ENCODE measurements at regions not wholly inside any gene's neighbourhood (a gene's known extent, or its start where the extent isn't known, plus 50 kb on each side); places are given as distances from the start of the nearest gene placed in this dataset.

- TF ChIP-seq, protein P1, sequence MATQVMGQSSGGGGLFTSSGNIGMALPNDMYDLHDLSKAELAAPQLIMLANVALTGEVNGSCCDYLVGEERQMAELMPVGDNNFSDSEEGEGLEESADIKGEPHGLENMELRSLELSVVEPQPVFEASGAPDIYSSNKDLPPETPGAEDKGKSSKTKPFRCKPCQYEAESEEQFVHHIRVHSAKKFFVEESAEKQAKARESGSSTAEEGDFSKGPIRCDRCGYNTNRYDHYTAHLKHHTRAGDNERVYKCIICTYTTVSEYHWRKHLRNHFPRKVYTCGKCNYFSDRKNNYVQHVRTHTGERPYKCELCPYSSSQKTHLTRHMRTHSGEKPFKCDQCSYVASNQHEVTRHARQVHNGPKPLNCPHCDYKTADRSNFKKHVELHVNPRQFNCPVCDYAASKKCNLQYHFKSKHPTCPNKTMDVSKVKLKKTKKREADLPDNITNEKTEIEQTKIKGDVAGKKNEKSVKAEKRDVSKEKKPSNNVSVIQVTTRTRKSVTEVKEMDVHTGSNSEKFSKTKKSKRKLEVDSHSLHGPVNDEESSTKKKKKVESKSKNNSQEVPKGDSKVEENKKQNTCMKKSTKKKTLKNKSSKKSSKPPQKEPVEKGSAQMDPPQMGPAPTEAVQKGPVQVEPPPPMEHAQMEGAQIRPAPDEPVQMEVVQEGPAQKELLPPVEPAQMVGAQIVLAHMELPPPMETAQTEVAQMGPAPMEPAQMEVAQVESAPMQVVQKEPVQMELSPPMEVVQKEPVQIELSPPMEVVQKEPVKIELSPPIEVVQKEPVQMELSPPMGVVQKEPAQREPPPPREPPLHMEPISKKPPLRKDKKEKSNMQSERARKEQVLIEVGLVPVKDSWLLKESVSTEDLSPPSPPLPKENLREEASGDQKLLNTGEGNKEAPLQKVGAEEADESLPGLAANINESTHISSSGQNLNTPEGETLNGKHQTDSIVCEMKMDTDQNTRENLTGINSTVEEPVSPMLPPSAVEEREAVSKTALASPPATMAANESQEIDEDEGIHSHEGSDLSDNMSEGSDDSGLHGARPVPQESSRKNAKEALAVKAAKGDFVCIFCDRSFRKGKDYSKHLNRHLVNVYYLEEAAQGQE (IDR thresholded peaks at IDR 0.05; ENCODE audit: insufficient read depth in 1 of 2, low read depth in 2 of 2, low read length in 2 of 2): no peak
- TF ChIP-seq TAF1 (IDR thresholded peaks at IDR 0.05; ENCODE audit: borderline replicate concordance, insufficient read depth, low read length) (no peak), SIN3A (IDR thresholded peaks at IDR 0.05; ENCODE audit: borderline replicate concordance, insufficient read depth, low read length) (no peak), FOXP2 (optimal IDR thresholded peaks at IDR 0.05; ENCODE audit: borderline replicate concordance, extremely low read depth, extremely low read length, insufficient read depth) (no peak), POLR2AphosphoS5 (IDR thresholded peaks at IDR 0.05; ENCODE audit: low read depth, low read length) (no peak)
Measured at GRCh38 chr1:193320270-193320669, 133.9 kb upstream of the B3GALT2 start.

DNA sequence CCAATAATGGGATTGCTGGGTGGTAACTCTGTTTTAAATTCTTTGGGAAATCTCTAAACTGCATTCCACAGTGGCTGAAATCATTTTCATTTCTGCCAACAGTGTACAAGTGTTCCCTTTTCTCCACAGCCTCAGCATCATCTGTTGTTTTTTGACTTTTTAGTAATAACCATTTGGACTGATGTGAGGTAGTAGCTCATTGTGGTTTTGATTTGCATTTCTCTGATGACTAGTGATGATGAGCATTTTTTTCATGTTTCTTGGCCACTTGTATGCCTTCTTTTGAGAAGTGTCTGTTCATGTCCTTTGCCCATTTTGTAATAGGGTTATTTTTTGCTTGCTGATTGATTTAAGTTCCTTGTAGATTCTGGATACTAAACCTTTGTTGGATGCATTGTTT, 131.9 kb upstream of the B3GALT2 start:
- TF ChIP-seq POLR2AphosphoS5 (IDR thresholded peaks at IDR 0.05; ENCODE audit: low read depth, low read length): no peak
- TF ChIP-seq, protein P1 (IDR thresholded peaks at IDR 0.05; ENCODE audit: insufficient read depth in 1 of 2, low read depth in 2 of 2, low read length in 2 of 2): no peak
- TF ChIP-seq TAF1 (IDR thresholded peaks at IDR 0.05; ENCODE audit: borderline replicate concordance, insufficient read depth, low read length): no peak
- TF ChIP-seq FOXP2 (optimal IDR thresholded peaks at IDR 0.05; ENCODE audit: borderline replicate concordance, extremely low read depth, extremely low read length, insufficient read depth): no peak
- no peak for TF ChIP-seq SIN3A (IDR thresholded peaks at IDR 0.05; ENCODE audit: borderline replicate concordance, insufficient read depth, low read length)

GRCh38 chr1:193313354-193314140, 127.1 kb upstream of the B3GALT2 start:
- TF ChIP-seq TAF1 (IDR thresholded peaks at IDR 0.05; ENCODE audit: borderline replicate concordance, insufficient read depth, low read length) (no peak), SIN3A (IDR thresholded peaks at IDR 0.05; ENCODE audit: borderline replicate concordance, insufficient read depth, low read length) (no peak), POLR2AphosphoS5 (IDR thresholded peaks at IDR 0.05; ENCODE audit: low read depth, low read length) (no peak), FOXP2 (optimal IDR thresholded peaks at IDR 0.05; ENCODE audit: borderline replicate concordance, extremely low read depth, extremely low read length, insufficient read depth) (no peak)
- TF ChIP-seq, protein P1 (IDR thresholded peaks at IDR 0.05; ENCODE audit: insufficient read depth in 1 of 2, low read depth in 2 of 2, low read length in 2 of 2): no peak

GRCh38 chr1:193312432-193312831, 126.0 kb upstream of the B3GALT2 start:
- no peak for TF ChIP-seq SIN3A (IDR thresholded peaks at IDR 0.05; ENCODE audit: borderline replicate concordance, insufficient read depth, low read length)

DNA sequence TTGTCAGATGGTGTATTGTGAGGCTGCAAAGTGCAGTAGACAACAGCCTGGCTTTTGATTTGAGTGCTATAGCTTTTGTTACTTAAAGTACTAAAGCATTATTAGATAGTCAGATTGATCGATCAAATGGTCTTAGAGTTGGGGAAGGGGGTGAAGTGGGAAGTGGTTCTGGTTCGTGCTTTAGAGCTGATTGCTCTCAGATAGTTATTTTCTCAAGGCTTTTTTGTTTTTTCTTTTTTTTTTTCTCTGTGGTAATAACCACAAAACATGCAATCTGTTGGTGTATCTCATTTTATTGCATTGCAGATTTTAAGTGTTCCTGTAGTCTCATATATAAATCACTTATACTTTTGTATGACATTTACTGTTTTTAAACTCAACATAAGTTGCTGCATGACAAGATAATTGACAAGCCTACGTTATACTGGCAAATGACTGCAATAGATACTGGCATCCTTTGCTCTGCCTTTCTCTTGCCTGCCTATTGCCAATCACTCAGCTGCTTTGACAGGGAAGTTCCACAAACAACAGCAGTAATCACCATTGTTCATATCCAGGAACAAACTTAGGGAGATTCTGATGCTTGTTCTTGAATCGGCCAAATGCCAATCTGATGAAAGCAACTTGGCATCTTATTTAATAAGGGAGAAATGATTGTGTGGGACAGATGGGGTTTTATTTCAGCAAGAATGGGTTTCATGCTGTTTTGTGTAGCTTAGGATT, 125.0 kb upstream of the B3GALT2 start:
- no peak for TF ChIP-seq SIN3A (IDR thresholded peaks at IDR 0.05; ENCODE audit: borderline replicate concordance, insufficient read depth, low read length)
- TF ChIP-seq FOXP2 (optimal IDR thresholded peaks at IDR 0.05; ENCODE audit: borderline replicate concordance, extremely low read depth, extremely low read length, insufficient read depth): no peak
- TF ChIP-seq POLR2AphosphoS5 (IDR thresholded peaks at IDR 0.05; ENCODE audit: low read depth, low read length): no peak
- TF ChIP-seq, protein P1 (IDR thresholded peaks at IDR 0.05; ENCODE audit: insufficient read depth in 1 of 2, low read depth in 2 of 2, low read length in 2 of 2): no peak
- TF ChIP-seq TAF1 (IDR thresholded peaks at IDR 0.05; ENCODE audit: borderline replicate concordance, insufficient read depth, low read length): no peak
